Liver (tissue), 3 donors: ENCODE measurements at regions not wholly inside any gene's neighbourhood (a gene's known extent, or its start where the extent isn't known, plus 50 kb on each side); places are given as distances from the start of the nearest gene placed in this dataset.

ENCODE experiments used
- EGR1 ChIP-seq, 2 donors: IDR thresholded peaks; 2 replicates each; pipeline ENCODE4 v1.6.1; 2016 to 2018; ENCODE audit warnings: antibody characterized with exemption in 2 of 2, low read depth in 2 of 2
- FOXA2 ChIP-seq: IDR thresholded peaks from 2 replicates; pipeline ENCODE4 v1.6.1; 2016; ENCODE audit warnings: antibody characterized with exemption
- GABPA ChIP-seq, 2 donors: IDR thresholded peaks in 1 of 2; conservative IDR thresholded peaks in 1 of 2; 2 replicates each; pipeline ENCODE4 v1.6.1; 2016; ENCODE audit warnings: antibody characterized with exemption in 2 of 2, mild to moderate bottlenecking in 1 of 2, moderate library complexity in 1 of 2
- HNF4G ChIP-seq: IDR thresholded peaks from 2 replicates; pipeline ENCODE4 v1.6.1; 2016; ENCODE audit warnings: antibody characterized with exemption
- JUND ChIP-seq, 2 donors: IDR thresholded peaks; 2 replicates each; pipeline ENCODE4 v1.6.1; 2016; ENCODE audit warnings: antibody characterized with exemption in 2 of 2
- MAX ChIP-seq: IDR thresholded peaks from 2 replicates; pipeline ENCODE4 v1.6.1; 2016; ENCODE audit warnings: antibody characterized with exemption
- RAD21 ChIP-seq, 2 donors: IDR thresholded peaks; 2 replicates each; pipeline ENCODE4 v1.6.1; 2016; ENCODE audit warnings: antibody characterized with exemption in 2 of 2, mild to moderate bottlenecking in 2 of 2
- RXRA ChIP-seq, 2 donors: IDR thresholded peaks; 2 replicates each; pipeline ENCODE4 v1.6.1; 2017 to 2018; ENCODE audit warnings: antibody characterized with exemption in 2 of 2, mild to moderate bottlenecking in 1 of 2
- SP1 ChIP-seq: IDR thresholded peaks from 2 replicates; pipeline ENCODE4 v1.6.1; 2018; ENCODE audit warnings: antibody characterized with exemption, mild to moderate bottlenecking
- TAF1 ChIP-seq: conservative IDR thresholded peaks from 2 replicates; pipeline ENCODE4 v1.6.1; 2016; ENCODE audit warnings: antibody characterized with exemption, mild to moderate bottlenecking
- YY1 ChIP-seq: IDR thresholded peaks from 2 replicates; pipeline ENCODE4 v1.6.1; 2016; ENCODE audit warnings: antibody characterized with exemption, mild to moderate bottlenecking
- TF ChIP-seq, protein P1 (sequence below): fragments of 150-350 bp; IDR thresholded peaks from 2 replicates; pipeline ENCODE4 v1.5.1; 2017; ENCODE audit warnings: improper control_type of control experiment, low read depth, low read length; ENCODE audit not compliant: missing input control
- TF ChIP-seq, protein P2 (sequence below): IDR thresholded peaks from 2 replicates; pipeline ENCODE4 v1.6.1; 2016; ENCODE audit warnings: antibody characterized with exemption, mild to moderate bottlenecking
- donor health status: healthy.
- donor health status: healthy.

DNA sequence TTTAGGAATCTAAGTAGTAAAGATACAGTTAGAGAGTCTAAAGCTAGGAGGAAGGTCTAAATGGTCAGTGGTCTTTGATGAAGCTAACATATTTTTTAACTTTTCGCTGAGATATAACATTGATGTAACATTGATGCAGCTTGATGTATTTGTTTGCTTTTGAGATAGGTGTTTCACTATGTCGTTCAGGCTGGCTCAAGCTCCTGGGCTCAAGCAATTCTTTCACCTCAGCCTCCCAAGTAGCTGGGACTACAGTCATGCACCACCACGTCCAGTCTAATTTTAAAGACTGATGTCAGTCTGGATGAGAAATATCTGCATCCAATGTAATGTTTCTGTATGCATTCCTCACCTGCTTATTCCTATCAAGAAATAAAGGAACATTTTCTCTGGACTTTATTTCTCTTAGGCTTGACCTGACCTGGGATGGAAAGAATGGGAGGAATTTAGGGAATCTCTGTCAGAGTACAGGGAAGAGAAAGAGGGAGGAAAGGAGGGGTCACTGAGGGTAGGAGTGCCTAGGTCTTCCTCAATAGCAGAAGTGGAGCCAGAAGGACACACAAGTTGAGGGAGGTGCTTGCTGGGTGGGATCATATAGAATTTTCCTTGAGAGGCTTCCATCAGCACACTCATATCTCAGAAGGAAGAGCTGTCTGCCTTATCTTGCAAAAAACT is 101.5 kb upstream of the GPBP1 start:
- TF ChIP-seq, protein P1, sequence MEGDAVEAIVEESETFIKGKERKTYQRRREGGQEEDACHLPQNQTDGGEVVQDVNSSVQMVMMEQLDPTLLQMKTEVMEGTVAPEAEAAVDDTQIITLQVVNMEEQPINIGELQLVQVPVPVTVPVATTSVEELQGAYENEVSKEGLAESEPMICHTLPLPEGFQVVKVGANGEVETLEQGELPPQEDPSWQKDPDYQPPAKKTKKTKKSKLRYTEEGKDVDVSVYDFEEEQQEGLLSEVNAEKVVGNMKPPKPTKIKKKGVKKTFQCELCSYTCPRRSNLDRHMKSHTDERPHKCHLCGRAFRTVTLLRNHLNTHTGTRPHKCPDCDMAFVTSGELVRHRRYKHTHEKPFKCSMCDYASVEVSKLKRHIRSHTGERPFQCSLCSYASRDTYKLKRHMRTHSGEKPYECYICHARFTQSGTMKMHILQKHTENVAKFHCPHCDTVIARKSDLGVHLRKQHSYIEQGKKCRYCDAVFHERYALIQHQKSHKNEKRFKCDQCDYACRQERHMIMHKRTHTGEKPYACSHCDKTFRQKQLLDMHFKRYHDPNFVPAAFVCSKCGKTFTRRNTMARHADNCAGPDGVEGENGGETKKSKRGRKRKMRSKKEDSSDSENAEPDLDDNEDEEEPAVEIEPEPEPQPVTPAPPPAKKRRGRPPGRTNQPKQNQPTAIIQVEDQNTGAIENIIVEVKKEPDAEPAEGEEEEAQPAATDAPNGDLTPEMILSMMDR: no peak
- TF ChIP-seq TAF1 (no peak), GABPA (IDR thresholded peaks at IDR 0.05 in 1 of 2, conservative IDR thresholded peaks at IDR 0.05 in 1 of 2) (no peak), HNF4G (no peak), MAX (no peak), FOXA2 (no peak), SP1 (no peak), EGR1 (IDR thresholded peaks at IDR 0.05; ENCODE audit: low read depth in 2 of 2) (no peak), RAD21 (IDR thresholded peaks at IDR 0.05) (no peak), YY1 (no peak), RXRA (IDR thresholded peaks at IDR 0.05) (no peak), JUND (IDR thresholded peaks at IDR 0.05) (no peak)
- TF ChIP-seq, protein P2, sequence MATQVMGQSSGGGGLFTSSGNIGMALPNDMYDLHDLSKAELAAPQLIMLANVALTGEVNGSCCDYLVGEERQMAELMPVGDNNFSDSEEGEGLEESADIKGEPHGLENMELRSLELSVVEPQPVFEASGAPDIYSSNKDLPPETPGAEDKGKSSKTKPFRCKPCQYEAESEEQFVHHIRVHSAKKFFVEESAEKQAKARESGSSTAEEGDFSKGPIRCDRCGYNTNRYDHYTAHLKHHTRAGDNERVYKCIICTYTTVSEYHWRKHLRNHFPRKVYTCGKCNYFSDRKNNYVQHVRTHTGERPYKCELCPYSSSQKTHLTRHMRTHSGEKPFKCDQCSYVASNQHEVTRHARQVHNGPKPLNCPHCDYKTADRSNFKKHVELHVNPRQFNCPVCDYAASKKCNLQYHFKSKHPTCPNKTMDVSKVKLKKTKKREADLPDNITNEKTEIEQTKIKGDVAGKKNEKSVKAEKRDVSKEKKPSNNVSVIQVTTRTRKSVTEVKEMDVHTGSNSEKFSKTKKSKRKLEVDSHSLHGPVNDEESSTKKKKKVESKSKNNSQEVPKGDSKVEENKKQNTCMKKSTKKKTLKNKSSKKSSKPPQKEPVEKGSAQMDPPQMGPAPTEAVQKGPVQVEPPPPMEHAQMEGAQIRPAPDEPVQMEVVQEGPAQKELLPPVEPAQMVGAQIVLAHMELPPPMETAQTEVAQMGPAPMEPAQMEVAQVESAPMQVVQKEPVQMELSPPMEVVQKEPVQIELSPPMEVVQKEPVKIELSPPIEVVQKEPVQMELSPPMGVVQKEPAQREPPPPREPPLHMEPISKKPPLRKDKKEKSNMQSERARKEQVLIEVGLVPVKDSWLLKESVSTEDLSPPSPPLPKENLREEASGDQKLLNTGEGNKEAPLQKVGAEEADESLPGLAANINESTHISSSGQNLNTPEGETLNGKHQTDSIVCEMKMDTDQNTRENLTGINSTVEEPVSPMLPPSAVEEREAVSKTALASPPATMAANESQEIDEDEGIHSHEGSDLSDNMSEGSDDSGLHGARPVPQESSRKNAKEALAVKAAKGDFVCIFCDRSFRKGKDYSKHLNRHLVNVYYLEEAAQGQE: no peak
